Cardiac muscle cell (in vitro differentiated cells and primary cell): ENCODE measurements at regions not wholly inside any gene's neighbourhood (a gene's known extent, or its start where the extent isn't known, plus 50 kb on each side); places are given as distances from the start of the nearest gene placed in this dataset.

Source experiments
- DNase-seq, 2 donors: peaks; one replicate each; pipeline versions ENCODE4 v3.0.0 to v3.0.0-alpha.2; 2010 to 2017; ENCODE audit warnings: low read depth in 1 of 2, low spot score in 1 of 2
- H3K27ac ChIP-seq: fragments of 200-600 bp; sonication (generic); 2 replicates; pipeline ENCODE4 v1.5.1; 2016
- H3K27me3 ChIP-seq: fragments of 200-600 bp; sonication (generic); 2 replicates; pipeline ENCODE4 v1.6.0; 2016; ENCODE audit warnings: control low read depth
- H3K36me3 ChIP-seq: fragments of 200-600 bp; sonication (generic); 2 replicates; pipeline ENCODE4 v1.5.1; 2016; ENCODE audit warnings: control low read depth
- H3K4me1 ChIP-seq: fragments of 200-600 bp; sonication (generic); 2 replicates; pipeline ENCODE4 v1.8.1; 2017; ENCODE audit warnings: low read depth, mild to moderate bottlenecking, mixed run types
- H3K4me3 ChIP-seq: fragments of 200-600 bp; sonication (generic); 2 replicates; pipeline ENCODE4 v1.5.1; 2016; ENCODE audit warnings: mild to moderate bottlenecking
- H3K9me3 ChIP-seq: fragments of 200-600 bp; sonication (generic); 2 replicates; pipeline ENCODE4 v1.5.1; 2017; ENCODE audit warnings: low read depth, mild to moderate bottlenecking, control low read depth
- CTCF ChIP-seq: IDR thresholded peaks from 2 replicates; pipeline ENCODE4 v1.5.1; 2012; ENCODE audit warnings: low read depth, mild to moderate bottlenecking, low read length

- Histone ChIP-seq H3K4me3 (no peak overlapping the region), H3K4me1 (peaks cover 14% of the 10 kb centered on the region), H3K36me3 (no peaks in the 10 kb centered on the region), H3K27me3 (no peaks in the 10 kb centered on the region), H3K9me3 (no peaks in the 10 kb centered on the region), H3K27ac (no peak overlapping the region)
- TF ChIP-seq CTCF = no peak
- peak in 1 of 2 donors; percentile 54 for DNase-seq
Observed at GRCh38 chr6:134714679-134715078, 235.2 kb downstream of the ALDH8A1 start.

GRCh38 chr6:134714113-134714512, 235.8 kb downstream of the ALDH8A1 start:
- DNase-seq = no peak
- Histone ChIP-seq H3K36me3 (no peaks in the 10 kb centered on the region), H3K27ac (no peak overlapping the region), H3K4me1 (peaks cover 9% of the 10 kb centered on the region), H3K9me3 (no peaks in the 10 kb centered on the region), H3K27me3 (no peaks in the 10 kb centered on the region), H3K4me3 (no peak overlapping the region)
- no peak for TF ChIP-seq CTCF

GRCh38 chr6:134712311-134712710, 237.6 kb downstream of the ALDH8A1 start:
- no peak for TF ChIP-seq CTCF
- no peaks in the 10 kb centered on the region for H3K9me3 ChIP-seq

GRCh38 chr6:134708079-134708478, 241.8 kb downstream of the ALDH8A1 start:
- Histone ChIP-seq H3K27ac (no peak overlapping the region), H3K9me3 (no peaks in the 10 kb centered on the region), H3K27me3 (no peaks in the 10 kb centered on the region), H3K36me3 (no peaks in the 10 kb centered on the region), H3K4me1 (peaks cover 4% of the 10 kb centered on the region), H3K4me3 (no peak overlapping the region)
- no peak for TF ChIP-seq CTCF
- DNase-seq = peak in 1 of 2 donors; percentile 44

More at GRCh38 chr6:134712311-134712710, 237.6 kb downstream of the ALDH8A1 start:
- Histone ChIP-seq H3K27ac (no peak overlapping the region), H3K27me3 (no peaks in the 10 kb centered on the region), H3K4me1 (peaks cover 9% of the 10 kb centered on the region), H3K36me3 (no peaks in the 10 kb centered on the region), H3K4me3 (no peak overlapping the region)
- DNase-seq = no peak

GRCh38 chr6:134707342-134708031, 242.4 kb downstream of the ALDH8A1 start:
- H3K9me3 ChIP-seq = no peaks in the 10 kb centered on the region
- peaks cover 7% of the 10 kb centered on the region for H3K4me1 ChIP-seq
- TF ChIP-seq CTCF = no peak
- peak in 1 of 2 donors; percentile 69 for DNase-seq
- H3K27ac ChIP-seq = no peak overlapping the region
- H3K4me3 ChIP-seq = no peak overlapping the region
- no peaks in the 10 kb centered on the region for H3K36me3 ChIP-seq
- no peaks in the 10 kb centered on the region for H3K27me3 ChIP-seq
